HUDEP-2 (cell line): ENCODE measurements at regions not wholly inside any gene's neighbourhood (a gene's known extent, or its start where the extent isn't known, plus 50 kb on each side); places are given as distances from the start of the nearest gene placed in this dataset.
A peak's percentile ranks its signal among the peaks of the same experiment; 100 is the strongest.
"Not testable (repeated sequence)": the region's sequence is repeated elsewhere in the genome, so short reads cannot be mapped to it uniquely, and the experiment has no call there.

Experiments
- DNase-seq, 76 experiments: peaks; one replicate each; lab custom pipeline; 2025; ENCODE audit not compliant: unreplicated experiment in 76 of 76; lab: John Stamatoyannopoulos, UW

- DNase-seq: no peak
Measured at GRCh38 chr3:196147116-196147515, 64.1 kb downstream of the ZDHHC19 start.

- no peak for DNase-seq
Measured at GRCh38 chr3:196145468-196146262, 63.8 kb upstream of the TFRC start.

- no peak for DNase-seq
Measured at GRCh38 chr3:196144383-196145105, 62.7 kb upstream of the TFRC start.

GRCh38 chr3:196143708-196144382 is 62.0 kb upstream of the TFRC start:
- DNase-seq: no peak

GRCh38 chr3:196142202-196142956 is 60.5 kb upstream of the TFRC start:
- DNase-seq: peak in 5 of 76 experiments; percentile 9 to 33 (median 11)

GRCh38 chr3:196141866-196142201 is 59.9 kb upstream of the TFRC start:
- no peak for DNase-seq

- no peak for DNase-seq
Measured at GRCh38 chr3:196141052-196141865, 59.4 kb upstream of the TFRC start.

GRCh38 chr3:196140224-196140623 is 58.3 kb upstream of the TFRC start:
- DNase-seq: no peak

- DNase-seq: no peak
Measured at GRCh38 chr3:196139281-196139680, 57.4 kb upstream of the TFRC start.

- no peak for DNase-seq
Measured at GRCh38 chr3:196138482-196139254, 56.8 kb upstream of the TFRC start.

- not testable (repeated sequence) for DNase-seq
Measured at GRCh38 chr3:196136640-196136989, 54.7 kb upstream of the TFRC start.

- DNase-seq: peak in 1 of 76 experiments; percentile 10
Measured at GRCh38 chr3:196135693-196136639, 54.1 kb upstream of the TFRC start.

- DNase-seq: no peak
Measured at GRCh38 chr3:196134691-196135090, 52.8 kb upstream of the TFRC start.

- not testable (repeated sequence) for DNase-seq
Measured at GRCh38 chr3:196133869-196134268, 52.0 kb upstream of the TFRC start.

GRCh38 chr3:196131921-196132320 is 50.0 kb upstream of the TFRC start:
- DNase-seq: no peak
